Neural crest cell (in vitro differentiated cells): ENCODE measurements at regions not wholly inside any gene's neighbourhood (a gene's known extent, or its start where the extent isn't known, plus 50 kb on each side); places are given as distances from the start of the nearest gene placed in this dataset.

Experiments
- DNase-seq: peaks from one replicate; pipeline ENCODE4 v3.0.0; 2021; ENCODE audit warnings: low read depth, mixed read lengths, low spot score
- H3K27ac Mint-ChIP-seq: one replicate; pipeline ENCODE4 v1.8.0; 2021; ENCODE audit warnings: mild to moderate bottlenecking, mixed read lengths; ENCODE audit not compliant: unreplicated experiment
- H3K27me3 Mint-ChIP-seq: 2 replicates; pipeline ENCODE4 v1.8.0; 2021; ENCODE audit warnings: low read depth, mild to moderate bottlenecking, mixed read lengths
- H3K36me3 Mint-ChIP-seq: 2 replicates; pipeline ENCODE4 v1.8.0; 2021; ENCODE audit warnings: low read depth, mild to moderate bottlenecking, mixed read lengths
- H3K4me1 Mint-ChIP-seq: 2 replicates; pipeline ENCODE4 v1.8.0; 2021; ENCODE audit warnings: mixed read lengths
- H3K4me3 Mint-ChIP-seq: one replicate; pipeline ENCODE4 v1.8.0; 2021; ENCODE audit warnings: mild to moderate bottlenecking, mixed read lengths
- H3K9me3 Mint-ChIP-seq: 2 replicates; pipeline ENCODE4 v1.8.0; 2021; ENCODE audit warnings: mixed read lengths
- CTCF ChIP-seq: fragments of 200-600 bp; sonication (generic); conservative IDR thresholded peaks from 2 replicates; pipeline ENCODE4 v1.5.0; 2021; ENCODE audit warnings: antibody characterized with exemption, mild to moderate bottlenecking

- no peak for DNase-seq
- H3K36me3 Mint-ChIP-seq, result no peaks in the 10 kb centered on the region
- H3K9me3 Mint-ChIP-seq, result peaks cover 4% of the 10 kb centered on the region
- no peak overlapping the region for H3K27ac Mint-ChIP-seq
- H3K4me1 Mint-ChIP-seq, result no peaks in the 10 kb centered on the region
- H3K27me3 Mint-ChIP-seq, result peaks cover 2% of the 10 kb centered on the region
- TF ChIP-seq CTCF, result no peak
- no peak overlapping the region for H3K4me3 Mint-ChIP-seq
These were observed 84.6 kb upstream of the PDE1C start for GRCh38 chr7:32154797-32155196.

GRCh38 chr7:32153006-32153405 lies 82.8 kb upstream of the PDE1C start:
- H3K9me3 Mint-ChIP-seq, result peaks cover 4% of the 10 kb centered on the region
- H3K4me3 Mint-ChIP-seq, result no peak overlapping the region
- TF ChIP-seq CTCF, result no peak
- no peaks in the 10 kb centered on the region for H3K4me1 Mint-ChIP-seq
- no peak overlapping the region for H3K27ac Mint-ChIP-seq
- H3K36me3 Mint-ChIP-seq, result no peaks in the 10 kb centered on the region
- peaks cover 2% of the 10 kb centered on the region for H3K27me3 Mint-ChIP-seq
- DNase-seq, result no peak

GRCh38 chr7:32152576-32152975 lies 82.4 kb upstream of the PDE1C start:
- no peak overlapping the region for H3K27ac Mint-ChIP-seq
- peaks cover 2% of the 10 kb centered on the region for H3K27me3 Mint-ChIP-seq
- peaks cover 4% of the 10 kb centered on the region for H3K9me3 Mint-ChIP-seq
- no peaks in the 10 kb centered on the region for H3K36me3 Mint-ChIP-seq
- no peak for TF ChIP-seq CTCF
- no peak for DNase-seq
- no peak overlapping the region for H3K4me3 Mint-ChIP-seq
- H3K4me1 Mint-ChIP-seq, result no peaks in the 10 kb centered on the region

GRCh38 chr7:32150589-32150988 lies 80.4 kb upstream of the PDE1C start:
- H3K9me3 Mint-ChIP-seq, result peaks cover 7% of the 10 kb centered on the region
- no peak overlapping the region for H3K4me3 Mint-ChIP-seq
- no peak overlapping the region for H3K27ac Mint-ChIP-seq
- H3K36me3 Mint-ChIP-seq, result no peaks in the 10 kb centered on the region
- no peak for TF ChIP-seq CTCF
- H3K4me1 Mint-ChIP-seq, result no peaks in the 10 kb centered on the region
- DNase-seq, result no peak
- no peaks in the 10 kb centered on the region for H3K27me3 Mint-ChIP-seq

- no peak overlapping the region for H3K4me3 Mint-ChIP-seq
- no peak for TF ChIP-seq CTCF
- H3K27ac Mint-ChIP-seq, result no peak overlapping the region
- H3K27me3 Mint-ChIP-seq, result no peaks in the 10 kb centered on the region
- no peaks in the 10 kb centered on the region for H3K4me1 Mint-ChIP-seq
- H3K9me3 Mint-ChIP-seq, result peaks cover 8% of the 10 kb centered on the region
- no peak for DNase-seq
- H3K36me3 Mint-ChIP-seq, result no peaks in the 10 kb centered on the region
These were observed 79.8 kb upstream of the PDE1C start for GRCh38 chr7:32150039-32150438.
